BJ (cell line): ENCODE measurements at regions not wholly inside any gene's neighbourhood (a gene's known extent, or its start where the extent isn't known, plus 50 kb on each side); places are given as distances from the start of the nearest gene placed in this dataset.

Experiments
- CTCF ChIA-PET: fragments of 350-600 bp; formaldehyde crosslinking; extraction: SDS; loops from one replicate; lab custom pipeline; 2021; ENCODE audit warnings: antibody characterized with exemption, inconsistent platforms; lab: Yijun Ruan, JAX
- POLR2A ChIA-PET: fragments of 300-600 bp; sonication (Branson Sonifier 250); formaldehyde crosslinking; extraction: SDS; loops from one replicate; lab custom pipeline; 2021; ENCODE audit warnings: antibody characterized with exemption; lab: Charles Lee
- DNase-seq: peaks from one replicate; pipeline ENCODE4 v3.0.0-alpha.2; 2011; ENCODE audit warnings: low read depth
- H3K27me3 ChIP-seq: 2 replicates; pipeline ENCODE4 v1.6.0; 2011; ENCODE audit warnings: low read length; ENCODE audit not compliant: control insufficient read depth, insufficient read depth
- H3K36me3 ChIP-seq: 2 replicates; pipeline ENCODE4 v1.5.1; 2011; ENCODE audit warnings: low read length; ENCODE audit not compliant: control insufficient read depth, insufficient read depth
- H3K4me3 ChIP-seq: 2 replicates; pipeline ENCODE4 v1.5.1; 2011; ENCODE audit warnings: low read depth, mild to moderate bottlenecking, control low read depth, low read length
- CTCF ChIP-seq: IDR thresholded peaks from 2 replicates; pipeline ENCODE4 v1.5.1; 2011; ENCODE audit warnings: low read depth, mild to moderate bottlenecking, control low read depth, inconsistent platforms, low read length, moderate library complexity; ENCODE audit not compliant: insufficient read depth

GRCh38 chr10:2876032-2876431, 191.3 kb upstream of the PFKP start:
- H3K4me3 ChIP-seq: no peak overlapping the region
- no peak for TF ChIP-seq CTCF
- H3K36me3 ChIP-seq: no peaks in the 10 kb centered on the region
- no peaks in the 10 kb centered on the region for H3K27me3 ChIP-seq
- CTCF ChIA-PET: no interaction called here
- DNase-seq: no peak
- POLR2A ChIA-PET: no interaction called here

- ChIA-PET POLR2A (no interaction called here), CTCF (no interaction called here)
- no peak for DNase-seq
- no peak for TF ChIP-seq CTCF
- no peaks in the 10 kb centered on the region for H3K36me3 ChIP-seq
- H3K4me3 ChIP-seq: no peak overlapping the region
- no peaks in the 10 kb centered on the region for H3K27me3 ChIP-seq
Observed at GRCh38 chr10:2874963-2875362, 192.4 kb upstream of the PFKP start.

GRCh38 chr10:2873769-2874168, 193.6 kb upstream of the PFKP start:
- TF ChIP-seq CTCF: no peak
- ChIA-PET CTCF (no interaction called here), POLR2A (no interaction called here)
- no peaks in the 10 kb centered on the region for H3K36me3 ChIP-seq
- H3K4me3 ChIP-seq: no peak overlapping the region
- H3K27me3 ChIP-seq: no peaks in the 10 kb centered on the region
- DNase-seq: no peak

GRCh38 chr10:2871673-2872219, 195.6 kb upstream of the PFKP start:
- ChIA-PET CTCF (no interaction called here), POLR2A (no interaction called here)
- DNase-seq: no peak
- no peak for TF ChIP-seq CTCF
- Histone ChIP-seq H3K27me3 (no peaks in the 10 kb centered on the region), H3K36me3 (no peaks in the 10 kb centered on the region), H3K4me3 (no peak overlapping the region)

GRCh38 chr10:2870654-2871053, 196.7 kb upstream of the PFKP start:
- H3K4me3 ChIP-seq: no peak overlapping the region
- ChIA-PET POLR2A (no interaction called here), CTCF (no interaction called here)
- TF ChIP-seq CTCF: no peak
- H3K36me3 ChIP-seq: no peaks in the 10 kb centered on the region
- no peaks in the 10 kb centered on the region for H3K27me3 ChIP-seq
- no peak for DNase-seq
